GM21423 (cell line): ENCODE measurements at regions not wholly inside any gene's neighbourhood (a gene's known extent, or its start where the extent isn't known, plus 50 kb on each side); places are given as distances from the start of the nearest gene placed in this dataset.
A peak's percentile ranks its signal among the peaks of the same experiment; 100 is the strongest.

Experiments used
- ATAC-seq: cut with Tn5 transposase; IDR thresholded peaks from one replicate; pipeline ENCODE4 v1.9.1; 2021; ENCODE audit warnings: mild to moderate bottlenecking, moderate library complexity; ENCODE audit not compliant: unreplicated experiment

- ATAC-seq: no peak
These were observed 180.4 kb upstream of the COL8A1 start for GRCh38 chr3:99458013-99458412.

- ATAC-seq: no peak
These were observed 195.8 kb upstream of the COL8A1 start for GRCh38 chr3:99442599-99442998.

- no peak for ATAC-seq
These were observed 198.5 kb upstream of the COL8A1 start for GRCh38 chr3:99439892-99440291.

GRCh38 chr3:99434190-99434589 lies 204.2 kb upstream of the COL8A1 start:
- ATAC-seq: no peak

- no peak for ATAC-seq
These were observed 207.9 kb upstream of the COL8A1 start for GRCh38 chr3:99430348-99431134.

GRCh38 chr3:99429502-99429901 lies 208.9 kb upstream of the COL8A1 start:
- no peak for ATAC-seq

GRCh38 chr3:99425930-99426329 lies 212.5 kb upstream of the COL8A1 start:
- no peak for ATAC-seq

GRCh38 chr3:99419116-99419515 lies 219.3 kb upstream of the COL8A1 start:
- peak; percentile 26 for ATAC-seq

- peak; percentile 71 for ATAC-seq
These were observed 219.7 kb upstream of the COL8A1 start for GRCh38 chr3:99418709-99419108.

- peak; percentile 60 for ATAC-seq
These were observed 220.2 kb upstream of the COL8A1 start for GRCh38 chr3:99418209-99418635.

- no peak for ATAC-seq
These were observed 224.9 kb upstream of the COL8A1 start for GRCh38 chr3:99413504-99413903.

- ATAC-seq: peak; percentile 79
These were observed 227.5 kb upstream of the COL8A1 start for GRCh38 chr3:99410789-99411311.

- ATAC-seq: no peak
These were observed 228.4 kb upstream of the COL8A1 start for GRCh38 chr3:99409961-99410360.

GRCh38 chr3:99407257-99407656 lies 231.1 kb upstream of the COL8A1 start:
- ATAC-seq: no peak

- no peak for ATAC-seq
These were observed 235.6 kb upstream of the COL8A1 start for GRCh38 chr3:99402755-99403154.

- ATAC-seq: no peak
These were observed 238.0 kb upstream of the COL8A1 start for GRCh38 chr3:99400352-99400751.

- ATAC-seq: no peak
These were observed 241.6 kb upstream of the COL8A1 start for GRCh38 chr3:99396651-99397275.

GRCh38 chr3:99394831-99395778 lies 243.3 kb upstream of the COL8A1 start:
- no peak for ATAC-seq

- ATAC-seq: no peak
These were observed 244.4 kb upstream of the COL8A1 start for GRCh38 chr3:99393961-99394360.

- ATAC-seq: no peak
These were observed 249.6 kb upstream of the COL8A1 start for GRCh38 chr3:99388780-99389179.

- ATAC-seq: no peak
These were observed 253.8 kb upstream of the COL8A1 start for GRCh38 chr3:99384596-99384995.
